Cardiac muscle cell (in vitro differentiated cells and primary cell): ENCODE measurements at regions not wholly inside any gene's neighbourhood (a gene's known extent, or its start where the extent isn't known, plus 50 kb on each side); places are given as distances from the start of the nearest gene placed in this dataset.

Source experiments
- DNase-seq, 2 donors: peaks; one replicate each; pipeline versions ENCODE4 v3.0.0 to v3.0.0-alpha.2; 2010 to 2017; ENCODE audit warnings: low read depth in 1 of 2, low spot score in 1 of 2
- H3K27ac ChIP-seq: fragments of 200-600 bp; sonication (generic); 2 replicates; pipeline ENCODE4 v1.5.1; 2016
- H3K27me3 ChIP-seq: fragments of 200-600 bp; sonication (generic); 2 replicates; pipeline ENCODE4 v1.6.0; 2016; ENCODE audit warnings: control low read depth
- H3K36me3 ChIP-seq: fragments of 200-600 bp; sonication (generic); 2 replicates; pipeline ENCODE4 v1.5.1; 2016; ENCODE audit warnings: control low read depth
- H3K4me1 ChIP-seq: fragments of 200-600 bp; sonication (generic); 2 replicates; pipeline ENCODE4 v1.8.1; 2017; ENCODE audit warnings: low read depth, mild to moderate bottlenecking, mixed run types
- H3K4me3 ChIP-seq: fragments of 200-600 bp; sonication (generic); 2 replicates; pipeline ENCODE4 v1.5.1; 2016; ENCODE audit warnings: mild to moderate bottlenecking
- H3K9me3 ChIP-seq: fragments of 200-600 bp; sonication (generic); 2 replicates; pipeline ENCODE4 v1.5.1; 2017; ENCODE audit warnings: low read depth, mild to moderate bottlenecking, control low read depth
- CTCF ChIP-seq: IDR thresholded peaks from 2 replicates; pipeline ENCODE4 v1.5.1; 2012; ENCODE audit warnings: low read depth, mild to moderate bottlenecking, low read length

GRCh38 chrX:115929480-115929879 is 241.1 kb upstream of the AGTR2 start:
- TF ChIP-seq CTCF: no peak
- Histone ChIP-seq H3K36me3 (no peaks in the 10 kb centered on the region), H3K27me3 (no peaks in the 10 kb centered on the region), H3K4me3 (no peak overlapping the region), H3K4me1 (no peaks in the 10 kb centered on the region), H3K27ac (no peak overlapping the region), H3K9me3 (no peaks in the 10 kb centered on the region)
- no peak for DNase-seq

GRCh38 chrX:115936008-115936407 is 234.5 kb upstream of the AGTR2 start:
- no peak for DNase-seq
- TF ChIP-seq CTCF: no peak
- Histone ChIP-seq H3K4me3 (no peak overlapping the region), H3K36me3 (peaks cover 7% of the 10 kb centered on the region), H3K4me1 (no peaks in the 10 kb centered on the region), H3K9me3 (no peaks in the 10 kb centered on the region), H3K27me3 (no peaks in the 10 kb centered on the region), H3K27ac (no peak overlapping the region)

GRCh38 chrX:115939070-115939469 is 231.5 kb upstream of the AGTR2 start:
- DNase-seq: no peak

GRCh38 chrX:115939636-115940160 is 230.8 kb upstream of the AGTR2 start:
- Histone ChIP-seq H3K4me1 (no peaks in the 10 kb centered on the region), H3K27me3 (no peaks in the 10 kb centered on the region), H3K9me3 (no peaks in the 10 kb centered on the region), H3K27ac (no peak overlapping the region), H3K36me3 (peaks cover 7% of the 10 kb centered on the region), H3K4me3 (no peak overlapping the region)
- DNase-seq: no peak
- TF ChIP-seq CTCF: no peak

More at GRCh38 chrX:115939070-115939469, 231.5 kb upstream of the AGTR2 start:
- H3K9me3 ChIP-seq: no peaks in the 10 kb centered on the region
- H3K27ac ChIP-seq: no peak overlapping the region
- no peaks in the 10 kb centered on the region for H3K4me1 ChIP-seq
- H3K36me3 ChIP-seq: peaks cover 7% of the 10 kb centered on the region
- no peaks in the 10 kb centered on the region for H3K27me3 ChIP-seq
- no peak for TF ChIP-seq CTCF
- H3K4me3 ChIP-seq: no peak overlapping the region

GRCh38 chrX:115940348-115940747 is 230.2 kb upstream of the AGTR2 start:
- Histone ChIP-seq H3K4me3 (no peak overlapping the region), H3K9me3 (no peaks in the 10 kb centered on the region), H3K4me1 (no peaks in the 10 kb centered on the region), H3K36me3 (peaks cover 7% of the 10 kb centered on the region), H3K27me3 (no peaks in the 10 kb centered on the region), H3K27ac (no peak overlapping the region)
- DNase-seq: no peak
- TF ChIP-seq CTCF: no peak
